ENCODE measurements at regions not wholly inside any gene's neighbourhood (a gene's known extent, or its start where the extent isn't known, plus 50 kb on each side); places are given as distances from the start of the nearest gene placed in this dataset.

DNA sequence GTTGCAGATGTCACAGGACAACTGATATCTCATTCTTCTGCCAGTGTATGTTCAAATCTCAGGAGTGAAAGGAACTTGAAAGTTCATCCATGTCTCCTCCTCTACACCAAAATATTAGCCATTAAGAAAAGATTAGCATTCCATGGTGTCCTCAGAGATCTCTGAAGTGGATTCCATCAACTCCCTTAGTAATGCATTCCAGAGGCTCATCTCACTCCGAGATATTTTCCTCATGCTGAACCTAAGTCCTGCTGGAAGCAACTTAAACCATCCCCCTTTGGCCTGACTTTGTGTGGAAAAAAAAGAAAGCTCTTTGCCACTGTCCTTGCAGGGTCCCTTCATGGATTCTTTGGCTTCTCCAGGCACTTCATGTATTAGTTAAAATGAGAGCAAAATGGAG, 155.7 kb upstream of the ZNF462 start:
- Histone ChIP-seq H3K14ac (ENCODE audit: insufficient read depth, low read length) (no peak overlapping the region), H3K27ac (ENCODE audit: insufficient read length, low read depth, low read length) (no peak overlapping the region), H2AK5ac (ENCODE audit: insufficient read length, low read length) (no peak overlapping the region), H3K27me3 (ENCODE audit: insufficient read depth, low read length) (no peaks in the 10 kb centered on the region), H2BK15ac (ENCODE audit: low read depth, low read length) (no peak overlapping the region), H3K56ac (ENCODE audit: insufficient read length, low read depth, low read length) (no peak overlapping the region), H3K79me1 (ENCODE audit: insufficient read depth, low read depth, low read length, poor library complexity, severe bottlenecking) (no peaks in the 10 kb centered on the region), H2AFZ (ENCODE audit: low read length) (no peak overlapping the region), H3T11ph (ENCODE audit: low read length) (no peak overlapping the region), H3K23ac (ENCODE audit: insufficient read length, low read depth, low read length) (no peak overlapping the region), H4K91ac (ENCODE audit: insufficient read length, low read depth, low read length) (no peak overlapping the region), H4K20me1 (ENCODE audit: control insufficient read depth, insufficient read depth, insufficient read length) (no peaks in the 10 kb centered on the region), H2BK12ac (ENCODE audit: insufficient read length, low read depth, low read length) (no peak overlapping the region), H2BK5ac (ENCODE audit: insufficient read length, low read length) (no peak overlapping the region), H3K9me3 (ENCODE audit: control insufficient read depth, low read depth, low read length) (no peaks in the 10 kb centered on the region), H3K18ac (ENCODE audit: insufficient read length, low read depth, low read length) (no peak overlapping the region), H3K4me2 (ENCODE audit: insufficient read depth, insufficient read length, low read length) (no peak overlapping the region), H3K23me2 (ENCODE audit: insufficient read length, low read depth, low read length, poor library complexity, severe bottlenecking) (no peaks in the 10 kb centered on the region), H3K4ac (ENCODE audit: low read depth, low read length) (no peak overlapping the region), H3K79me2 (ENCODE audit: insufficient read depth, low read length) (no peaks in the 10 kb centered on the region), H2BK120ac (ENCODE audit: low read depth, low read length, poor library complexity, severe bottlenecking) (no peak overlapping the region), H4K5ac (ENCODE audit: insufficient read length, low read depth, low read length) (no peak overlapping the region), H3K4me1 (ENCODE audit: insufficient read depth, low read length) (no peaks in the 10 kb centered on the region), H4K8ac (replicated peaks; ENCODE audit: insufficient read length, low read depth, low read length) (no peak overlapping the region), H3K9ac (ENCODE audit: extremely low read depth, insufficient read length, low read length) (no peak overlapping the region), H2BK20ac (ENCODE audit: low read depth, low read length, poor library complexity, severe bottlenecking) (no peak overlapping the region)
- no peak overlapping the region for H3K27ac Mint-ChIP-seq
- peaks cover 3 to 4% (median 4%) of the 10 kb centered on the region in 3 experiments; a peak in 6 of 7 replicates for H3K36me3 Mint-ChIP-seq (ENCODE audit: insufficient read depth in 1 of 3, low read depth in 3 of 3)
- no CpG with 5 or more reads among the region's 1 CpG for WGBS (ENCODE audit: extremely low coverage, insufficient read length, low lambda C conversion rate)
- TF ChIP-seq, protein P1, sequence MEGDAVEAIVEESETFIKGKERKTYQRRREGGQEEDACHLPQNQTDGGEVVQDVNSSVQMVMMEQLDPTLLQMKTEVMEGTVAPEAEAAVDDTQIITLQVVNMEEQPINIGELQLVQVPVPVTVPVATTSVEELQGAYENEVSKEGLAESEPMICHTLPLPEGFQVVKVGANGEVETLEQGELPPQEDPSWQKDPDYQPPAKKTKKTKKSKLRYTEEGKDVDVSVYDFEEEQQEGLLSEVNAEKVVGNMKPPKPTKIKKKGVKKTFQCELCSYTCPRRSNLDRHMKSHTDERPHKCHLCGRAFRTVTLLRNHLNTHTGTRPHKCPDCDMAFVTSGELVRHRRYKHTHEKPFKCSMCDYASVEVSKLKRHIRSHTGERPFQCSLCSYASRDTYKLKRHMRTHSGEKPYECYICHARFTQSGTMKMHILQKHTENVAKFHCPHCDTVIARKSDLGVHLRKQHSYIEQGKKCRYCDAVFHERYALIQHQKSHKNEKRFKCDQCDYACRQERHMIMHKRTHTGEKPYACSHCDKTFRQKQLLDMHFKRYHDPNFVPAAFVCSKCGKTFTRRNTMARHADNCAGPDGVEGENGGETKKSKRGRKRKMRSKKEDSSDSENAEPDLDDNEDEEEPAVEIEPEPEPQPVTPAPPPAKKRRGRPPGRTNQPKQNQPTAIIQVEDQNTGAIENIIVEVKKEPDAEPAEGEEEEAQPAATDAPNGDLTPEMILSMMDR (conservative IDR thresholded peaks at IDR 0.05): no peak
- H3K4me1 Mint-ChIP-seq: peaks cover 9 to 11% of the 10 kb centered on the region in 2 experiments
- no peak for DNase-seq
- no peaks in the 10 kb centered on the region for H3K27me3 Mint-ChIP-seq (ENCODE audit: low read depth)
- H3K4me3 Mint-ChIP-seq: no peak overlapping the region
- peaks cover 4 to 10% of the 10 kb centered on the region in 2 experiments for H3K9me3 Mint-ChIP-seq

Measured in H9 (cell line).